Suprapubic skin (tissue), 4 donors: ENCODE measurements at regions not wholly inside any gene's neighbourhood (a gene's known extent, or its start where the extent isn't known, plus 50 kb on each side); places are given as distances from the start of the nearest gene placed in this dataset.

ENCODE experiments used
- DNase-seq, 2 donors: peaks; one replicate each; pipeline ENCODE4 v3.0.0-alpha.2; 2019; ENCODE audit warnings: low spot score in 2 of 2
- H3K27ac ChIP-seq: fragments of 200-600 bp; sonication (generic); one replicate; pipeline ENCODE4 v1.5.1; 2019
- H3K27me3 ChIP-seq: fragments of 200-600 bp; sonication (generic); one replicate; pipeline ENCODE4 v1.5.1; 2019
- H3K36me3 ChIP-seq: fragments of 200-600 bp; sonication (generic); one replicate; pipeline ENCODE4 v1.5.1; 2019
- H3K4me1 ChIP-seq: fragments of 200-600 bp; sonication (generic); one replicate; pipeline ENCODE4 v1.5.1; 2019
- H3K4me3 ChIP-seq: fragments of 200-600 bp; sonication (generic); one replicate; pipeline ENCODE4 v1.5.1; 2019; ENCODE audit warnings: mild to moderate bottlenecking
- H3K9me3 ChIP-seq: fragments of 200-600 bp; sonication (generic); one replicate; pipeline ENCODE4 v1.5.1; 2019
- EP300 ChIP-seq: sonication (generic); formaldehyde crosslinking; IDR thresholded peaks from one replicate; pipeline ENCODE4 v1.6.1; 2017; ENCODE audit warnings: antibody characterized with exemption
- POLR2A ChIP-seq, 2 donors: fragments of 450-650 bp; IDR thresholded peaks; one replicate each; pipeline ENCODE4 v1.6.1; 2017; ENCODE audit warnings: antibody characterized with exemption in 2 of 2, mild to moderate bottlenecking in 2 of 2, moderate library complexity in 2 of 2
- POLR2AphosphoS5 ChIP-seq, 3 donors: sonication (generic); formaldehyde crosslinking; IDR thresholded peaks; one replicate each; pipeline ENCODE4 v1.6.1; 2017; ENCODE audit warnings: antibody characterized with exemption in 3 of 3
- WGBS: methylation state at CpG from one replicate; pipeline ENCODE4 v1.1.5; 2018; 5-methylcytosine and 5-hydroxymethylcytosine counted together
- TF ChIP-seq, protein P1 (sequence below), 2 donors: fragments of 200-600 bp in 1 of 2; fragments of 450-650 bp in 1 of 2; sonication (generic) in 1 of 2; IDR thresholded peaks; one replicate each; pipeline ENCODE4 v1.5.1; 2016 to 2019; ENCODE audit warnings: antibody characterized with exemption in 2 of 2, mild to moderate bottlenecking in 1 of 2, moderate library complexity in 1 of 2

DNA sequence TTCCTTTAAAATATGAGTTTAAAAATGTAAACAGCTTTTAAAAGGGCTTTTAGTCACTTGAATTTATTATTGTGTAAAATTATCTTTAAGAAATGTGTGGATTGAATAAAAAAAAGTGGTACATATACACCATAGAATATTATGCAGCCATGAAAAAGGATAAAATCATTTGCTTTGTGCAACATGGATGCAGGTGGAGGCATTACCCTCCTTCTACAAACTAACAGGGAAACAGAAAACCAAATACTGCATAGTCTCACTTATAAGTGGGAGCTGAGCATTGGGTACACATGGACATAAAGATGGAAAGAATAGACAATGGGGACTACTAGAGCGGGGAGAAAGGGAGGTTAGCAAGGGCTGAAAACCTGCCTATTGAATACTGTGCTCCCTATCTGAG, 999.3 kb downstream of the SLITRK5 start:
- DNase-seq, result no peak
- TF ChIP-seq POLR2AphosphoS5 (IDR thresholded peaks at IDR 0.05) (no peak), EP300 (no peak), POLR2A (IDR thresholded peaks at IDR 0.05) (no peak)
- TF ChIP-seq, protein P1, sequence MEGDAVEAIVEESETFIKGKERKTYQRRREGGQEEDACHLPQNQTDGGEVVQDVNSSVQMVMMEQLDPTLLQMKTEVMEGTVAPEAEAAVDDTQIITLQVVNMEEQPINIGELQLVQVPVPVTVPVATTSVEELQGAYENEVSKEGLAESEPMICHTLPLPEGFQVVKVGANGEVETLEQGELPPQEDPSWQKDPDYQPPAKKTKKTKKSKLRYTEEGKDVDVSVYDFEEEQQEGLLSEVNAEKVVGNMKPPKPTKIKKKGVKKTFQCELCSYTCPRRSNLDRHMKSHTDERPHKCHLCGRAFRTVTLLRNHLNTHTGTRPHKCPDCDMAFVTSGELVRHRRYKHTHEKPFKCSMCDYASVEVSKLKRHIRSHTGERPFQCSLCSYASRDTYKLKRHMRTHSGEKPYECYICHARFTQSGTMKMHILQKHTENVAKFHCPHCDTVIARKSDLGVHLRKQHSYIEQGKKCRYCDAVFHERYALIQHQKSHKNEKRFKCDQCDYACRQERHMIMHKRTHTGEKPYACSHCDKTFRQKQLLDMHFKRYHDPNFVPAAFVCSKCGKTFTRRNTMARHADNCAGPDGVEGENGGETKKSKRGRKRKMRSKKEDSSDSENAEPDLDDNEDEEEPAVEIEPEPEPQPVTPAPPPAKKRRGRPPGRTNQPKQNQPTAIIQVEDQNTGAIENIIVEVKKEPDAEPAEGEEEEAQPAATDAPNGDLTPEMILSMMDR (IDR thresholded peaks at IDR 0.05), result no peak
- H3K4me1 ChIP-seq, result no peaks in the 10 kb centered on the region
- 89% methylated on average over 1 of the region's 1 CpG for WGBS
- no peak overlapping the region for H3K4me3 ChIP-seq
- H3K27ac ChIP-seq, result no peak overlapping the region
- no peaks in the 10 kb centered on the region for H3K27me3 ChIP-seq
- H3K36me3 ChIP-seq, result no peaks in the 10 kb centered on the region
- H3K9me3 ChIP-seq, result no peaks in the 10 kb centered on the region

DNA sequence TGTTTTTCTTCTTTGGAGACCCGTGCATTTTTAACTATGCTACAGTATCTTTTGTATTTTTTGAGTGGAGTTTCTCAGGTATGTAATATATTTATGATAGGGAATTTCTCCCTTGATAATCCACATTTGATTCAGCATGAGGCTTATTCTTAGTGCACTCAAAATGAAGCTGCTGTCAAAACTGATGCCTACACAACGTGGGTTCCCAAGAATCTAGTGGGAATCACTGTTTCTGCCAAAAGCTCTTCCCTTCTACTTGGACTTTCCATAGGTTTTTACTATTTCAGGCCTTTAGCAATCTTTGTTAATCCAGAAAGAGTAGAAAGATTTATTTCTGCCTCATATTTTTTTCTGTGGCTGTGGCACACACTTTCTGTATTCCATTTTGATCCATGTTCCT, 1003.7 kb downstream of the SLITRK5 start:
- TF ChIP-seq, protein P1 (IDR thresholded peaks at IDR 0.05), result no peak
- TF ChIP-seq EP300 (no peak), POLR2A (IDR thresholded peaks at IDR 0.05) (no peak), POLR2AphosphoS5 (IDR thresholded peaks at IDR 0.05) (no peak)
- WGBS, result 78% methylated on average over 2 of the region's 2 CpGs
- Histone ChIP-seq H3K27me3 (no peaks in the 10 kb centered on the region), H3K4me3 (no peak overlapping the region), H3K36me3 (no peaks in the 10 kb centered on the region), H3K4me1 (no peaks in the 10 kb centered on the region), H3K9me3 (no peaks in the 10 kb centered on the region), H3K27ac (no peak overlapping the region)
- no peak for DNase-seq

DNA sequence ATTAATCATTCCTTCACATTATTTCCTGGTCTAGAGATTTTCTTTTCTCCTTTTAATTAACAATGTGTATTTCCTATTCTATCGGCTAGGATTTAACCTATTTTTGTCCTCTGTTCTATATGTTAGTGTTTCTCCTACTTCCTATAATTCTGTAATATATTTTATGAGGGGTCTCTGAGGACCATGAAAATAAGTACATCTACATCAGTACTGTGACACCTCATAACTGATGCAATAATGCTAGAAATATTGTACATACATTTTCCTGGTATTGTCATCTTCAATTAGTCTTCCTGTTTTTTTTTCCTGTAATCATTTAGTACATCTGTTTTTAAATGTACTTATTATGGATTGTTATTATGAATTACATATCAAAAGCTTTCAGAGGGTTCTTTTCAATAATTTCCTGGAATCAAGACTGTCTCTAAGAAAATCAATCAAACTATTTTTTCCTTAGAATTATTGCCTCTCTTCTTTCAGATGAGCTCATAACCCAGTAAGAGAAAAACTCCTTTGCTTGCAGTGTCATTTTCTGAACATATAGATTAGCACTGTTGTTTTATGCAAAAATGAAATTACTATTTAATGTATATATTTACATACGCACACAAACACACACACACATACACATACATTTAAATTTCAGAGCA, 1004.3 kb downstream of the SLITRK5 start:
- WGBS, result 84% methylated on average over 2 of the region's 2 CpGs
- no peak for DNase-seq
- Histone ChIP-seq H3K4me3 (no peak overlapping the region), H3K27me3 (no peaks in the 10 kb centered on the region), H3K4me1 (no peaks in the 10 kb centered on the region), H3K36me3 (no peaks in the 10 kb centered on the region), H3K27ac (no peak overlapping the region), H3K9me3 (no peaks in the 10 kb centered on the region)
- TF ChIP-seq EP300, result no peak
- TF ChIP-seq, protein P1 (IDR thresholded peaks at IDR 0.05), result no peak
- TF ChIP-seq POLR2A (IDR thresholded peaks at IDR 0.05), result no peak
- no peak for TF ChIP-seq POLR2AphosphoS5 (IDR thresholded peaks at IDR 0.05)

DNA sequence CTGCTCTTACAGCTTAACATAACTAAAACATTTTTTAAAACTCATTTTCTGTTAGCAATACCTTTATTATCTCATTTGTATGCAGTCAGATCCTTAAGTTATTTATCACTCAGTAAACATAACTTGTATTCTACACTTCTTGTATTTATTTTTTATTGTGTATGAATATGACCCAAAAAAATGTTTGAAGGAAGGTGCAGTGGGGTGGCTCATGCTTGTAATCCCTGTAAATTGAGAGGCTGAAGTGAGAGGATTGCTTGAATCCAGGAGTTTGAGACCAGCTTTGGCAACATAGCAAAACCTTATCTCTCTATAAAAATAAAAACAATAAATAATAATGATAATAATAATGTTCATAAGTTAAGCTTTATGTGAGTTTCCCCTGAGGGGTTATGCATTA, 1004.8 kb downstream of the SLITRK5 start:
- no peak for DNase-seq
- TF ChIP-seq POLR2AphosphoS5 (IDR thresholded peaks at IDR 0.05), result no peak
- TF ChIP-seq, protein P1 (IDR thresholded peaks at IDR 0.05), result no peak
- no peak for TF ChIP-seq POLR2A (IDR thresholded peaks at IDR 0.05)
- no peak for TF ChIP-seq EP300
- H3K36me3 ChIP-seq, result no peaks in the 10 kb centered on the region
- H3K4me3 ChIP-seq, result no peak overlapping the region
- no peaks in the 10 kb centered on the region for H3K9me3 ChIP-seq
- H3K27ac ChIP-seq, result no peak overlapping the region
- no peaks in the 10 kb centered on the region for H3K27me3 ChIP-seq
- H3K4me1 ChIP-seq, result no peaks in the 10 kb centered on the region

DNA sequence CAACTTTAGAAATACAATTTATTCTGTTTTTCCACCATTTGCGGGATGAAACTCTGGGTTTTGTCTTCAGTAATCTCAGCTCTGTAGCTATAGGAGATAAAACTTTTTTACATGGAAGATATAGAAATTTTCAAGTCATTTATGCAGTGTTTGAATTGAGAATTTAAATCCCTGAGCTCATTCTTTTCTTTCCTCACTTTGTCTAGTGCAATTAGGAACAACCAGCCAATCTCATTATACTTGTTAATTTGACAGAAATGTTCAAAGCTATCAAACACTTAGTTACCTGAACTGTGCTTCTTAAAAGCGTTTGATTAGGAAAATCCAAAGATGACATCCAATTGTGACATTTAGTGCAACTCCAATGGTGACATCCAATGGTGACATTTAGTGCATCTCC, 1014.3 kb downstream of the SLITRK5 start:
- no peaks in the 10 kb centered on the region for H3K9me3 ChIP-seq
- H3K4me3 ChIP-seq, result no peak overlapping the region
- TF ChIP-seq, protein P1 (IDR thresholded peaks at IDR 0.05), result no peak
- TF ChIP-seq POLR2A (IDR thresholded peaks at IDR 0.05) (no peak), EP300 (no peak), POLR2AphosphoS5 (IDR thresholded peaks at IDR 0.05) (no peak)
- DNase-seq, result no peak
- no peaks in the 10 kb centered on the region for H3K36me3 ChIP-seq
- H3K4me1 ChIP-seq, result no peaks in the 10 kb centered on the region
- H3K27ac ChIP-seq, result no peak overlapping the region
- no peaks in the 10 kb centered on the region for H3K27me3 ChIP-seq
- 91% methylated on average over 2 of the region's 2 CpGs for WGBS
